Spleen (tissue), 7 donors: ENCODE measurements at regions not wholly inside any gene's neighbourhood (a gene's known extent, or its start where the extent isn't known, plus 50 kb on each side); places are given as distances from the start of the nearest gene placed in this dataset.

Source experiments
- POLR2A ChIP-seq, 3 donors: fragments of 450-650 bp; IDR thresholded peaks; one replicate each; pipeline ENCODE4 v1.5.1; 2017; ENCODE audit warnings: antibody characterized with exemption in 3 of 3, mild to moderate bottlenecking in 1 of 3
- TF ChIP-seq, protein P1 (sequence below), 11 experiments: fragments of 200-600 bp in 7 of 11; fragments of 450-650 bp in 4 of 11; sonication (generic) in 4 of 11; IDR thresholded peaks in 8 of 11; conservative IDR thresholded peaks in 3 of 11; 1 replicate in 7 of 11; 2 replicates in 4 of 11; pipeline versions ENCODE4 v1.4.0 to v1.8.0; 2016 to 2021; ENCODE audit warnings: antibody characterized with exemption in 11 of 11, inconsistent platforms in 4 of 11, mild to moderate bottlenecking in 1 of 11
- donor health status: DM: no; HTN: no; CAD: no; lungs with moderate emphysema.
- donor health status: DM: no; HTN: no; CAD: no.
- donor health status: DM: no; HTN: no; CAD: no.

DNA sequence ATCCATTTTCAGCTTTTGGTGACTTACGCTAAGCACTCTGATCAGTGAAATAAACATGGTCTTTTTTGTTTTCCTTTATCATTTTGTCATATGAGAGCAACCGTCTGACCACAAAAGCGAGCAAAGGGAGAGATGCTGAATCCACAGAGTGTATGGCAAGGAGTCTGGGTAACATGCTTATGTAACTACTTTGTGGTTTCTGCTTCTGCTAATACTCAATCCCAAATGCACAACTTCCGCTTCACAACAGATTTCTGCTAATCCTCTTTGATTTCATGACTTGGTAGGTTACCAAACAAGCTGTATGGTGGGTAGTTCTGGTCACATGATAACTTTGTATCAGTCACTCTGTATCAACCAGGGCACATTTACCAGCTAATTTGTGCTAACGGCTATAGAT, 908.4 kb upstream of the CRIM1 start:
- no peak for TF ChIP-seq POLR2A (IDR thresholded peaks at IDR 0.05)
- TF ChIP-seq, protein P1, sequence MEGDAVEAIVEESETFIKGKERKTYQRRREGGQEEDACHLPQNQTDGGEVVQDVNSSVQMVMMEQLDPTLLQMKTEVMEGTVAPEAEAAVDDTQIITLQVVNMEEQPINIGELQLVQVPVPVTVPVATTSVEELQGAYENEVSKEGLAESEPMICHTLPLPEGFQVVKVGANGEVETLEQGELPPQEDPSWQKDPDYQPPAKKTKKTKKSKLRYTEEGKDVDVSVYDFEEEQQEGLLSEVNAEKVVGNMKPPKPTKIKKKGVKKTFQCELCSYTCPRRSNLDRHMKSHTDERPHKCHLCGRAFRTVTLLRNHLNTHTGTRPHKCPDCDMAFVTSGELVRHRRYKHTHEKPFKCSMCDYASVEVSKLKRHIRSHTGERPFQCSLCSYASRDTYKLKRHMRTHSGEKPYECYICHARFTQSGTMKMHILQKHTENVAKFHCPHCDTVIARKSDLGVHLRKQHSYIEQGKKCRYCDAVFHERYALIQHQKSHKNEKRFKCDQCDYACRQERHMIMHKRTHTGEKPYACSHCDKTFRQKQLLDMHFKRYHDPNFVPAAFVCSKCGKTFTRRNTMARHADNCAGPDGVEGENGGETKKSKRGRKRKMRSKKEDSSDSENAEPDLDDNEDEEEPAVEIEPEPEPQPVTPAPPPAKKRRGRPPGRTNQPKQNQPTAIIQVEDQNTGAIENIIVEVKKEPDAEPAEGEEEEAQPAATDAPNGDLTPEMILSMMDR (IDR thresholded peaks at IDR 0.05 in 8 of 11, conservative IDR thresholded peaks at IDR 0.05 in 3 of 11), result no peak
